A673 (cell line): ENCODE measurements at regions not wholly inside any gene's neighbourhood (a gene's known extent, or its start where the extent isn't known, plus 50 kb on each side); places are given as distances from the start of the nearest gene placed in this dataset.

ENCODE experiments used
- CTCF ChIP-seq: fragments of 300-800, 200-600 bp; sonication (generic); conservative IDR thresholded peaks from 2 replicates; pipeline ENCODE4 v1.5.1; 2017; ENCODE audit warnings: low read depth, mild to moderate bottlenecking, antibody characterized with exemption, low read length, moderate library complexity, mixed read lengths
- EZH2 ChIP-seq: fragments of 200-600 bp; sonication (generic); IDR thresholded peaks from 2 replicates; pipeline ENCODE4 v1.6.1; 2017; ENCODE audit warnings: borderline replicate concordance, low read depth, mild to moderate bottlenecking, mixed read lengths, antibody characterized with exemption, low read length; ENCODE audit not compliant: poor library complexity, severe bottlenecking

- TF ChIP-seq CTCF (no peak), EZH2 (no peak)
Measured at GRCh38 chr6:126779331-126779730, 339.1 kb upstream of the RSPO3 start.
